Tibial nerve (tissue), 4 donors: ENCODE measurements at regions not wholly inside any gene's neighbourhood (a gene's known extent, or its start where the extent isn't known, plus 50 kb on each side); places are given as distances from the start of the nearest gene placed in this dataset.

Experiments
- CTCF ChIP-seq, 5 experiments: fragments of 200-600 bp in 3 of 5; fragments of 450-650 bp in 2 of 5; sonication (generic) in 3 of 5; IDR thresholded peaks; one replicate each; pipeline ENCODE4 v1.5.1; 2016 to 2019; ENCODE audit warnings: antibody characterized with exemption in 5 of 5, mild to moderate bottlenecking in 3 of 5, moderate library complexity in 2 of 5
- EP300 ChIP-seq, 2 donors: sonication (generic); formaldehyde crosslinking; IDR thresholded peaks; one replicate each; pipeline ENCODE4 v1.6.1; 2017; ENCODE audit warnings: antibody characterized with exemption in 2 of 2, mild to moderate bottlenecking in 1 of 2

- no peak for TF ChIP-seq EP300 (IDR thresholded peaks at IDR 0.05)
- TF ChIP-seq CTCF (IDR thresholded peaks at IDR 0.05), result no peak
Measured at GRCh38 chr13:108031865-108032264, 183.5 kb downstream of the LIG4 start.
